Epidermal melanocyte (primary cell): ENCODE measurements at regions not wholly inside any gene's neighbourhood (a gene's known extent, or its start where the extent isn't known, plus 50 kb on each side); places are given as distances from the start of the nearest gene placed in this dataset.

Source experiments
- DNase-seq: peaks from one replicate; pipeline ENCODE4 v3.0.0; 2011; ENCODE audit warnings: low spot score; ENCODE audit not compliant: insufficient read length

GRCh38 chr15:96521386-96521785, 190.9 kb downstream of the NR2F2 start:
- no peak for DNase-seq

GRCh38 chr15:96524676-96525417, 194.3 kb downstream of the NR2F2 start:
- no peak for DNase-seq

- no peak for DNase-seq
Measured at GRCh38 chr15:96535148-96535547, 204.6 kb downstream of the NR2F2 start.

GRCh38 chr15:96538491-96538890, 208.0 kb downstream of the NR2F2 start:
- DNase-seq: no peak

GRCh38 chr15:96540283-96540682, 209.8 kb downstream of the NR2F2 start:
- DNase-seq: no peak

GRCh38 chr15:96542130-96542770, 211.8 kb downstream of the NR2F2 start:
- no peak for DNase-seq

GRCh38 chr15:96544162-96544756, 213.8 kb downstream of the NR2F2 start:
- DNase-seq: no peak

GRCh38 chr15:96549136-96549535, 218.6 kb downstream of the NR2F2 start:
- DNase-seq: no peak

GRCh38 chr15:96551196-96551595, 220.7 kb downstream of the NR2F2 start:
- no peak for DNase-seq

GRCh38 chr15:96551722-96552121, 221.2 kb downstream of the NR2F2 start:
- no peak for DNase-seq

GRCh38 chr15:96553006-96553405, 222.5 kb downstream of the NR2F2 start:
- DNase-seq: no peak

GRCh38 chr15:96553451-96553850, 223.0 kb downstream of the NR2F2 start:
- no peak for DNase-seq

- no peak for DNase-seq
Measured at GRCh38 chr15:96553931-96554330, 223.4 kb downstream of the NR2F2 start.

GRCh38 chr15:96554541-96554940, 224.0 kb downstream of the NR2F2 start:
- DNase-seq: no peak

- DNase-seq: no peak
Measured at GRCh38 chr15:96559087-96559486, 228.6 kb downstream of the NR2F2 start.

GRCh38 chr15:96559631-96560030, 229.1 kb downstream of the NR2F2 start:
- DNase-seq: no peak

GRCh38 chr15:96560246-96560895, 229.9 kb downstream of the NR2F2 start:
- no peak for DNase-seq

GRCh38 chr15:96561593-96561992, 231.1 kb downstream of the NR2F2 start:
- no peak for DNase-seq

- no peak for DNase-seq
Measured at GRCh38 chr15:96564546-96564945, 234.0 kb downstream of the NR2F2 start.

GRCh38 chr15:96565266-96565665, 234.8 kb downstream of the NR2F2 start:
- DNase-seq: no peak

GRCh38 chr15:96574782-96575181, 244.3 kb downstream of the NR2F2 start:
- DNase-seq: no peak

- no peak for DNase-seq
Measured at GRCh38 chr15:96576596-96576995, 246.1 kb downstream of the NR2F2 start.
